IMR-90 (cell line): ENCODE measurements at regions not wholly inside any gene's neighbourhood (a gene's known extent, or its start where the extent isn't known, plus 50 kb on each side); places are given as distances from the start of the nearest gene placed in this dataset.

ENCODE experiments used
- ATAC-seq: fragments of 200-7000 bp; cut with Tn5 transposase; 2 replicates; pipeline ENCODE4 v1.9.1; 2020; ENCODE audit warnings: low read depth, mild to moderate bottlenecking, moderate library complexity
- BruUV-seq: library from RNA; stranded (reverse); fragments of 400-500 nt; replicated peaks from 2 replicates; lab custom pipeline; 2021; lab: Mats Ljungman, UMichigan
- CTCF ChIA-PET: fragments of 300-600 bp; formaldehyde crosslinking; extraction: SDS; loops from one replicate; lab custom pipeline; 2021; ENCODE audit warnings: antibody characterized with exemption; lab: Yijun Ruan, JAX
- POLR2A ChIA-PET: fragments of 300-600 bp; sonication (Branson Sonifier 250); formaldehyde crosslinking; loops from one replicate; lab custom pipeline; 2022; ENCODE audit warnings: antibody characterized with exemption; ENCODE audit not compliant: unreplicated experiment; lab: Charles Lee
- DNase-seq: peaks from one replicate; pipeline ENCODE4 v3.0.0; 2013
- H2AFZ ChIP-seq: replicated peaks from 2 replicates; pipeline ENCODE3; 2013; ENCODE audit warnings: low read length, mild to moderate bottlenecking; ENCODE audit not compliant: poor library complexity
- H2AK5ac ChIP-seq: 2 replicates; pipeline ENCODE4 v1.6.1; 2013; ENCODE audit warnings: low read depth, low read length, inconsistent platforms
- H2AK9ac ChIP-seq: replicated peaks from 2 replicates; pipeline ENCODE3; 2013; ENCODE audit warnings: mild to moderate bottlenecking, low read depth, low read length, moderate library complexity; ENCODE audit not compliant: poor library complexity
- H2BK120ac ChIP-seq: 2 replicates; pipeline ENCODE4 v1.6.1; 2013; ENCODE audit warnings: low read depth, low read length, inconsistent platforms
- H2BK15ac ChIP-seq: 3 replicates; pipeline ENCODE4 v1.6.1; 2013; ENCODE audit warnings: low read depth, low read length, inconsistent platforms
- H2BK20ac ChIP-seq: 2 replicates; pipeline ENCODE4 v1.6.1; 2013; ENCODE audit warnings: low read depth, mild to moderate bottlenecking, inconsistent platforms, low read length, moderate library complexity
- H2BK5ac ChIP-seq: 2 replicates; pipeline ENCODE4 v1.6.1; 2013; ENCODE audit warnings: mild to moderate bottlenecking, low read depth, low read length, inconsistent platforms; ENCODE audit not compliant: poor library complexity, severe bottlenecking
- H3K14ac ChIP-seq: replicated peaks from 2 replicates; pipeline ENCODE4 v1.6.1; 2013; ENCODE audit warnings: low read depth, low read length, inconsistent platforms
- H3K18ac ChIP-seq: 2 replicates; pipeline ENCODE4 v1.6.1; 2013; ENCODE audit warnings: low read depth, low read length, control low read depth
- H3K23ac ChIP-seq: 2 replicates; pipeline ENCODE4 v1.6.1; 2013; ENCODE audit warnings: low read depth, low read length, inconsistent platforms
- H3K27ac ChIP-seq: 2 replicates; pipeline ENCODE4 v1.5.1; 2013; ENCODE audit warnings: mild to moderate bottlenecking, control low read depth, low read length; ENCODE audit not compliant: insufficient read depth
- H3K27me3 ChIP-seq: 2 replicates; pipeline ENCODE4 v1.6.1; 2013; ENCODE audit warnings: low read length; ENCODE audit not compliant: control insufficient read depth, insufficient read depth
- H3K36me3 ChIP-seq: 2 replicates; pipeline ENCODE4 v1.6.1; 2013; ENCODE audit warnings: low read length, mixed read lengths; ENCODE audit not compliant: control insufficient read depth, insufficient read depth
- H3K4ac ChIP-seq: 2 replicates; pipeline ENCODE4 v1.6.1; 2013; ENCODE audit warnings: low read depth, low read length, inconsistent platforms
- H3K4me1 ChIP-seq: 2 replicates; pipeline ENCODE4 v1.6.1; 2013; ENCODE audit warnings: low read length, mixed read lengths; ENCODE audit not compliant: control insufficient read depth, insufficient read depth
- H3K4me2 ChIP-seq: 2 replicates; pipeline ENCODE4 v1.6.1; 2013; ENCODE audit warnings: low read depth, mild to moderate bottlenecking, control low read depth, low read length, moderate library complexity
- H3K4me3 ChIP-seq: 2 replicates; pipeline ENCODE4 v1.5.1; 2013; ENCODE audit warnings: low read depth, mild to moderate bottlenecking, control low read depth, low read length, moderate library complexity; ENCODE audit not compliant: insufficient read depth
- H3K56ac ChIP-seq: 2 replicates; pipeline ENCODE4 v1.6.1; 2013; ENCODE audit warnings: low read length, inconsistent platforms; ENCODE audit not compliant: insufficient read depth; ENCODE audit errors: extremely low read depth
- H3K79me1 ChIP-seq, 2 experiments: 2 replicates each; pipeline ENCODE4 v1.6.1; 2013; ENCODE audit warnings: low read length in 2 of 2, inconsistent platforms in 1 of 2, low read depth in 1 of 2
- H3K9ac ChIP-seq: 2 replicates; pipeline ENCODE4 v1.6.1; 2013; ENCODE audit warnings: low read depth, low read length, control low read depth
- H3K9me1 ChIP-seq: 2 replicates; pipeline ENCODE4 v1.6.1; 2013; ENCODE audit warnings: low read length, inconsistent platforms; ENCODE audit not compliant: insufficient read depth
- H3K9me3 ChIP-seq: 2 replicates; pipeline ENCODE4 v1.6.1; 2013; ENCODE audit warnings: low read length; ENCODE audit not compliant: control insufficient read depth, insufficient read depth
- H4K20me1 ChIP-seq: 2 replicates; pipeline ENCODE4 v1.6.1; 2013; ENCODE audit warnings: low read length, inconsistent platforms; ENCODE audit not compliant: insufficient read depth
- H4K5ac ChIP-seq: 2 replicates; pipeline ENCODE4 v1.6.1; 2013; ENCODE audit warnings: mild to moderate bottlenecking, low read depth, low read length, control low read depth
- H4K8ac ChIP-seq, 2 experiments: 2 replicates each; pipeline ENCODE4 v1.6.1; 2013; ENCODE audit warnings: low read depth in 2 of 2, low read length in 2 of 2, control low read depth in 1 of 2, inconsistent platforms in 1 of 2
- H4K91ac ChIP-seq: 2 replicates; pipeline ENCODE4 v1.6.1; 2013; ENCODE audit warnings: low read depth, low read length, inconsistent platforms; ENCODE audit not compliant: insufficient read depth
- BHLHE40 ChIP-seq: fragments of 150-350 bp; IDR thresholded peaks from 2 replicates; pipeline ENCODE4 v1.6.1; 2016; ENCODE audit warnings: mild to moderate bottlenecking, low read depth, low read length
- CEBPB ChIP-seq: IDR thresholded peaks from 2 replicates; pipeline ENCODE4 v1.6.1; 2012; ENCODE audit warnings: low read depth, low read length, improper control_type of control experiment
- CHD1 ChIP-seq: IDR thresholded peaks from 2 replicates; pipeline ENCODE4 v1.6.1; 2012; ENCODE audit warnings: low read depth, low read length, improper control_type of control experiment
- CTCF ChIP-seq: conservative IDR thresholded peaks from 2 replicates; pipeline ENCODE4 v1.5.1; 2012; ENCODE audit warnings: mild to moderate bottlenecking, low read depth, low read length, improper control_type of control experiment
- ELK1 ChIP-seq: fragments of 150-350 bp; IDR thresholded peaks from 2 replicates; pipeline ENCODE4 v1.6.1; 2016; ENCODE audit warnings: low read depth, mild to moderate bottlenecking, low read length, moderate library complexity, borderline replicate concordance
- FOS ChIP-seq: fragments of 150-350 bp; IDR thresholded peaks from 2 replicates; pipeline ENCODE4 v1.6.1; 2016; ENCODE audit warnings: low read depth, low read length
- MAFK ChIP-seq: IDR thresholded peaks from 2 replicates; pipeline ENCODE4 v1.6.1; 2012; ENCODE audit warnings: low read depth, low read length, improper control_type of control experiment
- MAZ ChIP-seq: IDR thresholded peaks from 2 replicates; pipeline ENCODE4 v1.6.1; 2012; ENCODE audit warnings: low read depth, mild to moderate bottlenecking, low read length, improper control_type of control experiment, moderate library complexity, borderline replicate concordance
- MXI1 ChIP-seq: IDR thresholded peaks from 2 replicates; pipeline ENCODE4 v1.6.1; 2012; ENCODE audit warnings: low read depth, mild to moderate bottlenecking, low read length, moderate library complexity, borderline replicate concordance
- NFE2L2 ChIP-seq: fragments of 150-350 bp; IDR thresholded peaks from 2 replicates; pipeline ENCODE4 v1.6.1; 2016; ENCODE audit warnings: low read depth, mild to moderate bottlenecking, low read length
- POLR2A ChIP-seq: IDR thresholded peaks from 2 replicates; pipeline ENCODE4 v1.6.1; 2012; ENCODE audit warnings: mild to moderate bottlenecking, low read depth, low read length
- RAD21 ChIP-seq: IDR thresholded peaks from 2 replicates; pipeline ENCODE4 v1.6.1; 2012; ENCODE audit warnings: low read length, improper control_type of control experiment
- RCOR1 ChIP-seq: IDR thresholded peaks from 2 replicates; pipeline ENCODE4 v1.6.1; 2012; ENCODE audit warnings: mild to moderate bottlenecking, low read length, improper control_type of control experiment; ENCODE audit not compliant: insufficient replicate concordance
- RFX5 ChIP-seq: IDR thresholded peaks from 2 replicates; pipeline ENCODE4 v1.8.0; 2012; ENCODE audit warnings: low read depth, mild to moderate bottlenecking, low read length, moderate library complexity
- SMC3 ChIP-seq: fragments of 150-350 bp; IDR thresholded peaks from 2 replicates; pipeline ENCODE4 v1.6.1; 2016; ENCODE audit warnings: low read depth, mild to moderate bottlenecking, antibody characterized with exemption, low read length, moderate library complexity
- USF2 ChIP-seq: fragments of 150-350 bp; IDR thresholded peaks from 2 replicates; pipeline ENCODE4 v1.6.1; 2017; ENCODE audit warnings: mild to moderate bottlenecking, antibody characterized with exemption, low read length, low read depth
- WGBS, 2 experiments: methylation state at CpG; one replicate each; pipeline versions ENCODE4 v1.1.5 to v1.1.7; 2013; ENCODE audit warnings: missing lambda C conversion rate in 2 of 2; ENCODE audit not compliant: insufficient read length in 1 of 2; ENCODE audit errors: extremely low coverage in 2 of 2; 5-methylcytosine and 5-hydroxymethylcytosine counted together
- dilution Hi-C: fragments of 300-500 bp; cut with HindIII; formaldehyde crosslinking; loops from one replicate; pipeline ENCODE4 v1.14.3; 2018; ENCODE audit warnings: low sequenced_read_pairs; ENCODE audit not compliant: unreplicated experiment
- in situ Hi-C: fragments of 300-500 bp; cut with MboI; formaldehyde crosslinking; loops from 3 replicates; pipeline ENCODE4 v1.14.3; 2019; ENCODE audit warnings: low sequenced_read_pairs, inconsistent platforms, mixed read lengths
- intact Hi-C: fragments of 100-400 bp; cut with micrococcal nuclease; formaldehyde crosslinking; loops from 2 replicates; pipeline ENCODE4 v1.10.0; 2022

GRCh38 chr3:81244231-81244630 lies 517.2 kb downstream of the GBE1 start:
- Histone ChIP-seq H2BK20ac (no peak overlapping the region), H4K20me1 (no peaks in the 10 kb centered on the region), H3K36me3 (no peaks in the 10 kb centered on the region), H2AFZ (no peak overlapping the region), H2BK5ac (no peak overlapping the region), H3K14ac (no peak overlapping the region), H3K27me3 (no peaks in the 10 kb centered on the region), H3K9ac (no peak overlapping the region), H3K56ac (no peak overlapping the region), H4K5ac (no peak overlapping the region), H2AK5ac (no peak overlapping the region), H3K27ac (no peak overlapping the region), H3K4me2 (no peak overlapping the region), H2BK120ac (no peak overlapping the region), H3K4ac (no peak overlapping the region), H4K91ac (no peak overlapping the region), H3K18ac (no peak overlapping the region), H2AK9ac (no peak overlapping the region), H3K9me3 (no peaks in the 10 kb centered on the region), H3K79me1 (no peaks in the 10 kb centered on the region), H4K8ac (no peak overlapping the region), H3K23ac (no peak overlapping the region), H3K4me3 (no peak overlapping the region), H3K4me1 (no peaks in the 10 kb centered on the region), H2BK15ac (no peak overlapping the region), H3K9me1 (no peaks in the 10 kb centered on the region)
- 100% methylated on average over 1 of the region's 3 CpGs; no CpG with 5 or more reads in 1 of the 2 experiments for WGBS, 2 experiments
- POLR2A ChIA-PET: no interaction called here
- no peak for DNase-seq
- in situ Hi-C loops (loop anchor here (10.0 kb wide), 1 partner anchor 1719 kb away; no protein-coding TSS in a partner anchor), dilution Hi-C loops (no loop called here), intact Hi-C loops (no loop called here)
- no TSS peak for BruUV-seq
- TF ChIP-seq MAFK (no peak), USF2 (no peak), ELK1 (no peak), MXI1 (no peak), FOS (no peak), RAD21 (no peak), RCOR1 (no peak), RFX5 (no peak), MAZ (no peak), POLR2A (no peak), BHLHE40 (no peak), CHD1 (no peak), NFE2L2 (no peak), CTCF (no peak), SMC3 (no peak), CEBPB (no peak)
- CTCF ChIA-PET: no interaction called here
- no peak for ATAC-seq
